NCI-H774 (cell line): ENCODE measurements at regions not wholly inside any gene's neighbourhood (a gene's known extent, or its start where the extent isn't known, plus 50 kb on each side); places are given as distances from the start of the nearest gene placed in this dataset.
A peak's percentile ranks its signal among the peaks of the same experiment; 100 is the strongest.

ENCODE experiments used
- DNase-seq: peaks from one replicate; lab custom pipeline; 2025; lab: John Stamatoyannopoulos, UW

DNA sequence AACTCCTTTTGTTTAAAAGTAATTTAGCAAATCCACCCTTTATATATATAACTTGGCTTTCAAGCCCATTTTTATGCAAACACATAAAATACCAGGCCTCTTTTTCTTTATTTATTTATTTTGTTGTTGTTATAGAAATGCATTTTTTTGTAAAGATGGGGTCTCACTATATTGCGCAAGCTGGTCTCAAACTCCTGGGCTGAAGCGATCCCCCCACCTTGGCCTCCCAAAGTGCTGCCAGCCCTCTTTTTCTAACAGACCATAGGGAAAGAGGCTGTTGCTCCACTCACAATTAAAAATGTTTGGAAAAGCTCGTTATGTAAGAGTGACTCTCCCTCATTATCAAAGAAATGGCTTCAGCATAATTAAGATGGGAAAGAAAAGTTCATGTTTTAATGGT is 440.9 kb downstream of the HACE1 start:
- no peak for DNase-seq

DNA sequence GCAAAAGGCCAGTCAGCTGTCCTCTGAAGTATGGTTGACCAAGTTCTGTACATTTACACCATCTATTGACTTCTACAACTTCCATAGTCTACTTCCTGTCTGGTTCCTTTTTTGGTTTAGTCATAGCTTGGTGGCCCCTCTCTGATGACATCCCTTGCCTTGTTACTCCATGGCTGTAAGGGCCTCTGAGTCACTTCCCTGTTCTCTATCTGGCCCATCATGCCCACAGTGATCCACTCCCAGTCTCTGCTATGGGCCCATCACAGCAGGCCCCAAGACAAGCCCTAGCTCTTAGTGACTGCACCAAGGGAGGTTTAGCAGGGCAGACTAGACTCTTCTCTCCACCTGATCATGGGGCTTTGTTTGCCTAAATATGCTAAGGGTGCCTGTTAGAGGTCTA is 441.6 kb downstream of the HACE1 start:
- DNase-seq: no peak

DNA sequence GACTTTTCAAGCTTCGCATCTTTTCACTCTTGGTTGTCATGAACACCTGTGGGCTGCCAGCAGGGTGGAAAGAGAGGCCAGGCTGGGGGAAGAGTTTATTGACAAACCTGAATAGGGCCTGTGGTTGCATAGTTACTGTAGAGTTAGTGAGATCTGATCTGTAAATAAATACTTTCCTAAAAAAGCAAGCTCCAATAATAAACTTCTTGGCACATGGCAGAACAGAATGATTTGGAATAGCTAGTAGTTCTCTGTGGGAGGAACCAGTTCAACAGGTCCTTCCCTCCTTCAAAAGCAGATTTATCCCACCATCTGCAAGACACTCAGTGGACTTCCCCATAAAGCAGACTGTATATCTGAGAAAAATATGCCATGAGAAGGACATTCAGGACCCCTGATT is 445.0 kb downstream of the HACE1 start:
- peak; percentile 46 for DNase-seq

DNA sequence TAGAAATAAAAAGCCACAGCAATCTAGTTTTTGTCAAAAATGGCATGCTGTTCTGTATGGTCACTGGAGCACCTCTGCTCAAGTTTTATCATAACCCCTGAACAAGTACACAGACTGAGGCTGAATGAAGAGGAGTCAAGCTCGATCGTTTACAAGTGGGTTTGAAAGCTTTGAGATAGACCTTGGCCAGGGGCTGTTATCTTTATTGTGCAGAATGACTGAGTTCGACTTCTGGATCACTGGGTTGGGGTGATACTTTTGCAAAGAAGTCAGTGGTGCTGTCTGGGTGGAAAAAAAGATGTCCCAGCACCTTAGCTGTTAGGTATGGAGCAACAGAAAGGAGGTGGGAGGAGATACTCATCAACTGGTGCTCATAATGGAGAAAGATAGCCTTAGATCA is 446.0 kb downstream of the HACE1 start:
- no peak for DNase-seq

DNA sequence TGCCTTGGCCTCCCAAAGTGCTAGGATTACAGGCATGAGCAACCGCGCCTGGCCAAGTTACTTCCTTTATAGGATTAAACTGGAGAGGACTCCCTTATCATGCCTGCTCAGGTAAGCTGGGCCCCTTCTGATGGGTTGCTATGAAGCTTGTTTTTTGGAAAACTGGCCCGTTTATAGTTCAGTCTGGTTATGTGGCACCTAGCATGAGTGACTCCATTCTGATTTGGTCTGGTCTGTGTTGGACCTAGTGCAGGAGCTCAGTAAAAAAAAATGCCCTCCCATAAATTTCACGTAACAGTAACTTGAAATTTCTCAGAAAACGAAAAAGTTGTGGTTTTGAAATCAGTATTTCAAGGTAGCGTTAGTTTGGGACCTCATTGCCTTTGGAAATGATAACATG is 448.4 kb downstream of the HACE1 start:
- DNase-seq: no peak

DNA sequence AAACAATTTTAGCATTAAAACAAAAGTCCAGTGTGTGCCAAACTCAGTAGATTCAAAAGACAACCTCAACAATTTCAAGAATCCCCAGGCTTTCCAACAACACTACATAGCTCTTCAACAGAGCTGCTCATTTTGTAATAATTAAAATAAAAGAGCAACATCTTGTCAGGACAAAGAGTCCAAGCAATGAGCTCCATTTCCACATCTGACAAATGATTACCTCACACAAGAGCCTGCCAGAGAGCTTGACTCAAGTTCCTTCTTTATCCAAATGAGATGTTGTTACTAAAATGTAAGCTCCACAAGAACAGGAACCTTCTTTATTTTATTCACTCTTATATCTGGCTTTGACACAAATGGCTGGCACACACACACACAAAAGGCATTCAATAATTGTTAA is 449.8 kb downstream of the HACE1 start:
- DNase-seq: no peak

DNA sequence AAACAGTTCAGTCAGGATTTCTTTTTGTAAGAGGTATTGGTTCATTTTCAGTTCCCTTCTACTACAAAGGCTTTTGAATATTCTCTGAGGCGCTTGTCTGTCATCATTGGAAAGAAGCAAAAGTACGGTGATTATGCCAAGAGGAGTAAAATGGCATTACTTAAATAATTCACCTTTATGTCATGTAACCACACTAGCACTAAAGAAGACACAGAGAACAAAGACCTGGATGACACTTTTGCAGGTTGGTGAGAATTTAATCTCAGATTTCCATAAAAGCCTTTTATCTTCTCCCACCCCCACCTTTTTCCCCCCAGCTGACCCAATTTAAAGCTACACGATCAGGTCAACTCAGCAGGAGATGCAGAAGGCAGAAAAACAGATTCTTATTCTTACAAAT is 451.8 kb downstream of the HACE1 start:
- DNase-seq: no peak

DNA sequence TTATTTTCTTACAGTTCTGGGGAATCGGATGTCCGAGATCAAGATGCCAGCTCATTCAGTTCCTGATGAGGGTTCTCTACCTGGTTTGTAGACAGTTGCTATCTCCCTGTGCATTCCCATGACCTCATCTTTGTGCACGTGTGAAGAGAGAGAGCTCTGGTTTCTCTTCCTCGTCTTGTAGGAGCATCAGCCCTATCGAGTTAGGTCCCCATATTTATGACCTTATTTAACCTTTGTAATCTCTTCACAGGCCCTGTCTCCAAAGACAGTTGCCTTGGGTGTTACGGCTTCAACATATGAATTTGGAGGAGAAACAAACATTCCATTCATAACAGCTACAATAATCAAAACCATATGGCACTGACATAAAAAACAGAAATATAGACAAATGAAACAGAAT is 455.3 kb downstream of the HACE1 start:
- DNase-seq: no peak

DNA sequence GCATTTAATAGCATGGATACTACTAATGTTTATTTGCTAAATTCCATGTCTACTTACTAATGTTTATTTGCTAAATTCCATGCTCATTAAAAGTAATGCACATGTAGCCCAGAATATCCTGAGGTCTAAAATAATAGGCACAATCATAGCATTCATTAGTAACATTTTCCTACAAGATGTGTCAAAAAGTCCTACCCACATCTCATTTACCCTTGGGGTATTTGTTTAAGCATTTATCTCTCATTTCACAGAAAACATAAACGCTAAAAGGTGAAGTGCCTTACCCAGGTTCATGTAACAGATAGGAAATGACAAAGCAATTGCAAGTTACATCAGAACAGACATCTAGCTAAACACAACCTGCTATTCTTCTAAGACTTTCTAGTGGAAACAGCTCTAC is 457.1 kb downstream of the HACE1 start:
- DNase-seq: no peak

DNA sequence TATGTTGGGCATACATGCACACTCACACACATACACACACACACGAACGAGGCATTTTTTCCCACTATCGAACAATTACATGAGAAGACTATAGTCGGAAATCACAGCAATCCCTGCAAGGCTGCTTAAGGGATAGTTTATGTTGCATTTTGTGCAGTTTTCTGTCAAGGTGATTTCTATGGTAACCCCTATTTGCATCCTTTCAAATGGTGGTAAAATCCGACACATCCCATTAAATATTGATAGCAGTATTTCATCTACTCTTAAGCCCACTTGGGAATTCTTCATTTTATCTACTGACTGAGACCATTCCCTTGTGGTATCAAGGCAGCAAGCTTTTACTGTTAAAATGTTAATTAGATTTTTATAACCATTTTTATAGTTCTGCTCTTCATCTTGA is 457.8 kb downstream of the HACE1 start:
- no peak for DNase-seq

DNA sequence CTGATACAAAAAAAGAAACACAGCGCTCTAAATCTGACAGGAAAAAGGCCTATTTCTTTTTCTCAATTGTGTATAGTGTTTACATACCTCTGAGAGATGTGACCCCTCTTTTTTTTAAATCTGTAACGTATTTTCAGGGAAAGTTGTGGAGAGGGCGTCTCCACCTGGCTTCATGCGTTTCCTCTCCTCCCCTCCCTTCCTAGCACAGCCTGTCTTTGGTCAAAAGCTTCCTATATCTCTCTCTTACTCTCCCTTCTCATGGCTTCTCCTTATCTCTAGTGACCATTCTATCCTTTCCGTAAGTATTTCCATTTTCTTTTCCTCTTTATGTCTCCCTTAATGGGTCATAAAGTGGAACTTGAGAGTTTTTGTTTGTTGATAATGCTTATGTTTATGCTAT is 458.9 kb downstream of the HACE1 start:
- no peak for DNase-seq

DNA sequence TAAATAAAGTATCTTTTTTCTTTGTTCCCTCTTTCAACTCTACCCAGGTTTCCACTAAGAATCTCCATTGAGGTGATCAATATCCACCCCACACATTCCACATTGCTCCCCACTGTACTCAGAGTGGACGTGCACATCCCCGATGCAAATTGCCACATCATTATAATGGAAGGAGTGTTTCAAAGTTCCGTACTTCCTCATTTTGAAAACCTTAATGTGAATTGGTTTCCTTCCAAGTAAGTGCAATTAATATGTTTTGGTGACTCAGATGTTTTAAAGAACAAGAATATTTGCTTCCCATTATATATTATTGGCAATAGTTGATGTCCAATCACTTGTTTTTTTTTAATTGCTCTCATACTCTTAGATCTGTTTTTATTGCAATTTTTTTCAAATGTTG is 463.6 kb downstream of the HACE1 start:
- DNase-seq: no peak

DNA sequence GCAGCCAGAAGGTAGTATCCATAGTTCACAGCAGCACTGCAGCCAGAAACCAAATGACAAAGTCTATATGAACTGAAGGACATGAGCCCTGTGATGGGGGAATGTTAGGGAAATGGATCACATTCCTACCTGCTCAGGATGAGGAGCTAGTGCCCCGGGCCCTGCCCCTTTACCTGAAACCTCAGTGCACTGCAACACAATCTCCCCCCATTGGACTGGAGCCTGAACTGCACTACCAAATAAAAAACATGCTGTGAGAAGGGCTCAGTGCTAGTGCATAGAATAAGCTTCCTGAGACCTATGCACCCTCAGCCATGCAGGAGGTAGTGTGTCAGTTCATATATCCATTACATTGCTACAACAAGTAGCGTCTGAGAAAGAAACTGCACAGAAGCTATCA is 477.8 kb downstream of the HACE1 start:
- DNase-seq: no peak

DNA sequence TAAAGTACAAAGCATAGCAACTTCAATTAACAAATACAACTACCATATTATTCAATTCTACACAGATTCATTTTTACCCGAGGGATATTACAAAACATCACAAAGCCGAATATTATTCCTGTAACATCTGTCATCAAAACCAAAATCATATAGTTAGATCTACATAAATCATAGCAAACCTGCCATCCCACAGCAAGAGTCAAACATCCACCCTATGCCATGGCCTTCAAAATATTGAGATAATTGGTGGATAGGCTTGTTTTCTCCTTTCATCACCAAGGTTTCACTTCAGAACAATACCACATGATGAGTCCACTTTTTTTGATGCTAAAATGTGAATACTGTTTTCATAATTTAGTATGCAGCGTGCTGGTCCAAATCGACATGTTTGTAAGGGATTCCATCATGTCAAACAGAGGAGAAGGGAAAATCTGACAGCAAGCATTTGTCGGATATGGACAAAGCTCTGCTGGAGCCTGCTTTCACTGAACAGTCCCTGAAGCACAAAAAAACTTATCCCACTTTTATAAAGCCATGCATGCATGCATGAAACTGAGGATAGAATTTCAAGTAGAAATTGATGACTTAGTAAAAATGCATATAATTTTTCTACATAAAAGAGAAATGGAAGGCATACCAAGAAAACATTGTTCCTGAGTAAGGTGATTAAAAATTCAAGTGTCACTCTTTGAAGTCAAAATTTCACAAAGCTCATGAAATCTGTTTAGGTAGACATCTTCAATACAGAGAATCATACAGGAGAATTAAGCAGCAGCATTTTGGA is 494.1 kb downstream of the HACE1 start:
- DNase-seq: no peak

DNA sequence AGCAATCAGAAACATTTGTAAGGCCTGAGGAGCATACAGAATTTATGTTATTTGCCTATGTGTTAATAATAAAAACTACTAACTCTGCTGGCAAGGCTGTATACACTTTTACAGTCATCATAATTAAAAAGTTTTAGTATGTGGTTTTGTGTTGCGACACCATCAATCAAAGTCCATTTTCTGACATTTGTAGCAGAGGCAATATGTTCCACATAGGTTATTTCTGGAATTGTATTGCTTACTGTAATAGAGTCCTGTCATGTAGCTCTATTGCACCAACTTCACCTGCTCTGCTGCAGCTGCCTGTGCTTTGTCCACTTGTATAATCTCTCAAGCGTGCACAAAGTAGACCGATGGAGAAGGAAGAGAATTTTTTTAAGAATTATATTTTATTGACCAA is 501.8 kb downstream of the HACE1 start:
- DNase-seq: peak; percentile 51

DNA sequence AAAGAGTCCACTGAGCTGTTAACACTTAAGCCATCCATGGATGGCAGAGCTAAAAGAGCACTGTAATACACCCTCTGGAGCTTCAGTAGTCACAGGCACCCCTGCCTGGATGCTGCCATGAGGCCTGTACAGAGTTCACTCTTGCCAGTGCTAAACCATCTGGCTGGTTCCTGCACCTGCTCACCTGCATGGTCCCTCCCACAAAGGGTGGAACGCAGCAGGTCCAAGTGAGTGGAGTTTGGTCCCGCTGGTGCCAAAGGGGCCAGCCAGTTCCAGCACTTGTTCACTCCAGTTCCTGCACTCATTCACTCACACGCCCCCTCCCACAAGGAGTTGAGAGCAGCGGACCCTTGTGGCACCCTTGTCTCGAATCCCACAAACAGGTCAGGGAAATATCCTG is 503.5 kb downstream of the HACE1 start:
- no peak for DNase-seq

DNA sequence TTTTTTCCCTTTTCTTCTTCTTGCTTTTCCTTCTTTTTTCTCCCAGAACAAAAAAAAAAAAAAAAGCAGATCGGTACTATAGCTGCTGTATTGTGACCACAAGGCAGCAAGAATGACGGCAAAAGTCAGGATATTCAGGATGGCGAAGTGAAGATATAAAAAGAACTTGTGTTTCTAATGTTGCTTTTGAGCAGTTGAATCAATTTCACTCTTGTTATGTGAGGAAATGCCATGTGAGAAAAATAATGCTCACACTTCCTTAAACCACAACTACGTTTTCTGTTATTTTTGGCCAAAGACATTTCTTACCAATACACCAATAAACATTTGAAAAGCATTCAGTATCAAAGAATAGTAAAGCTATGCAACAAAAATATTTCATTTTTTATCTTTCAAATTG is 510.5 kb downstream of the HACE1 start:
- no peak for DNase-seq

DNA sequence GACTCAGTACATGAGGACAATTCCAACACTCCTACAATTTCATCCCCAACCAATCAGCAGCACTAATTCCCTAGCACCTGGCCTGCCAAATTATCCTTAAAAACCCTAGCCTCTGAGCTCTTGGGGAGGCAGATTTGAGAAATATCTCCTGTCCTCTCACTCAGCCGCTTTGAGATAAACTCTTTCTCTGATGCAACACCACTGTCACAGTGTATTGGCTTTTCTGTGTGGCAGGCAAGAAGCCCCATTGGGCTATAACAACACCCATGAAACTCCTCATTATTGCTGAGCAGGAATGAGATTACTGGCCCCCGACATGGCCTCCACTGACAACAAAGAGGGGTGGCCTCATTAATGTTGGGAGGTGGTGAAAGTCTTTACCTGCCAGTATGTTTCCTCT is 515.5 kb downstream of the HACE1 start:
- DNase-seq: no peak

DNA sequence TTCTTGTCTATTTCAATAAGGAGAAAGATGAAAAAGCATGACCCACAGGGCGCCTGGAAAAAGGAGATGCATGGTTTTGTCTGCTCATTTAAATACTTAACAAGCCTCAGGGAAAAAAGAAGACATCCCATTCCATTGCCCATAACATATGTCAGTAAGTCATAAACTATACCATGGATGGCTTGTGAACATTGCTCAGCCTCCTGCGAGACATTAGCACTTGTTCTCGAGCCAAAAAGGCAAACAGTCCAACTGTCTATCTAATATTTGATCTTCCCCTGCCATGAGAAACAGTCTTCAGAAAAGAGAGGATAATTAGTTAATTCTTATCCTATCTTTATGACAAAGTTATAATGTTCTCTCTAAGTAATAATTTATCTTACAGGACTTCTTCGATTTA is 527.4 kb downstream of the HACE1 start:
- DNase-seq: no peak

DNA sequence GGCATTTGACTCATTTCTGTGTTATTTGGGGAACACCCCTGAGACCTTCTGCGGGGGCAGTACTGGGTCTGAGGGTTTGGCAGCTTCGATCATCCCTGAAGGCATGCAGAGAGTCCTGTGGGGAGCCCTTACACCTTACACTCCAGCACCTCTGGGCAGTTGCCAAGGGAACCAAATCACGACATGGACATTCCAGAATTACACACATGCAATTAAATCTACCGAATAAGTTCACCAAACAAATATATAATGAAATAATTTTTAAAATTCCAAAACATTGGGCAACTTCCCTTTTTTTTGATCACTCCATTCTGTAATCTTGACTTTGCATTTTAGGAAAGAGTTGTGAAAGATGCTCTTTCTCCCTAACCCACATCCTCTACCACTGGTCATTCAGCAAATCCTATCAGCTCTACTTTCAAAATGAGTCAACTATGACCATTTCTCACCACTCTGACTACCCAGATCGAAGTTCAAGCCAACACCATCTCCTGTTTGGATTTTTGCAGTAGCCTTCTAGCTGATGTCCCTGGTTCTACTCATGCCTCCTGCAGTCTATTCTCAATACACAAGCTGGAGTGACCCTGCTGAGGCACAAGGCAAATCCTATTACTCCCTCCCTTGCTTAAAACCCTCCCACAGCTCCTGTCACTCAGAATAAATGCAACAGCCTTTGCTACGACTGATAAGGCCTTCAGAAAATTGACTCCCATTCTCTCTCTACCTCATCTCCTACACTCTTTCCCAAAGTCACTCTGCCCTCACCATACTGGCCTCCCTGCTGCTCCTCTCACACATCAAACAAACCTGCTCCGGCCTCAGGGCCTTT is 533.3 kb downstream of the HACE1 start:
- DNase-seq: no peak

DNA sequence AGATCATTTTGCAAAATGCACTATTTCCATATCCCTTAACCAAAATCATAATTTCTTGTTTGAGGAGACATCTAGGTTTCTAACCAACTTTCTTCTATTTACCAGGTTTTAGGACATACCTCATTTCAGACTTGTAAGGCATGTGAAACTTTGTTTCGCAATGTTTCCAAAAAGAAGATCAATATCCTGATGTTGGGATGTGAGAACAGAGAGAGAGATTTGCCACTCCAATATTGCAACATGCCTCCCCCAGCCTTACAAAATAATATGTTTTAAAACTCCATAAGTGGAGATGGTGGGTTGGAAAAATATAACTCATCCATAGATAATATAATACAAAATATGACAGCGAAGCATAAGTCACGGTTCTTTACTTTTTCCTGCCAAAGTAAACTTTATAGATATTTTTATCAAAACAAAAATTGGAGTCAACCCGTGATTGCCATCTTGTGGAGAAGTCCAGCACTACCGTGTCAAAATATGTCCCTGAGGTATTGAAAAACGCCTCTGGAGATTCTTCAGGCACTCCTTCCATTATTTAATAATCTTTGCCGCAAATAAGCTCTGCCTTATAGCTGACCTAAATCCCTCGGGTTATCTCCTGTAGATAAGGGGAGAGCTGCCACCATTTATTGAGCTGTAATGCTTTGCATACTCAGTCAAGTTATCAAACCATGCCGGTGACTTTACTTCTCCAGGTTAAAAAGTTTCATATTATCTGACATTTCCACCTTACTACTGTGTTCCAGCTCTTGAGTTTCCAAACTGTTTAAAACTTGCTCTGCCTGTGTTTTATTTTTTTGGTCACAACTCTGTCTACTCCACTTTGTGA is 534.2 kb downstream of the HACE1 start:
- peak; percentile 20 for DNase-seq

DNA sequence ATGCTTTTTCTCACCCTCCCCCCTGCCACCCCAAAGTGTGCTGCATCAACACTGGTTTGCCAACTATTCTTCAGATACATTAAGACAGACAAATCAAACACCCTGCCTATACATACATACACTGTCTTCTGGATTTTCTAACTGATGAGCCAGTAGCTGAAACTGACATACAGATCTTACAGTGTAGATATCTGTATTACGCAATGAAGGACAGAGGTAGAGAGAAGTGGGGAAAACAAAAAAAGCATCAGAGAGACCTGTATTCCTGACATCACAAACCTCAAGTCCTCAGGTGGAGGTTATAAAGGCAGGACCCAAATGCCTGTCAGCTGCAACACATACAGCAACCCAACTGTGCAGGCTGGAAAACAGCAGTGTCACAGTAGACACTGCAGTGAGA is 535.4 kb downstream of the HACE1 start:
- DNase-seq: no peak

DNA sequence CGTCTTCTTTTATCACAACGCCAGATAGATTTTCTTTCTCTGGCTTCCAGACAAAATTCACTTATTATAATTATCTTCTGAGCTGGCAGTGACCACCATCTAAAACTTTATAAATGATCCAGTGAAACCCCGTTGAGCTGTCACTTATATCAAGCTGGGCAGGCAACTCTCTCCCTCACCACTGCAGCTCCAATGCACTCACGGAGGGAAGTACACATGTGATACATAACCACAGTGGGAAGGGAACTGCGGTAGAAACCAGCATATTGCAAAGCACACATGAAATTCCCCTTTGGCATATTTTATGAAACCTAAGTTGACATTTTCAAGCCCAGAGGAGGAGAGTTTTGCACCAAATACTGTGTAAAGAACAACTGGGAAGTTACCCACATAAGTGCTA is 536.9 kb downstream of the HACE1 start:
- DNase-seq: no peak
